CD4-positive, alpha-beta memory T cell (primary cell): ENCODE measurements at regions not wholly inside any gene's neighbourhood (a gene's known extent, or its start where the extent isn't known, plus 50 kb on each side); places are given as distances from the start of the nearest gene placed in this dataset.
A peak's percentile ranks its signal among the peaks of the same experiment; 100 is the strongest.

Source experiments
- CTCF ChIA-PET: fragments of 350-600 bp; sonication (Branson Sonifier 250); formaldehyde crosslinking; loops from one replicate; lab custom pipeline; 2021; ENCODE audit warnings: inconsistent platforms; ENCODE audit not compliant: partially characterized antibody; lab: Charles Lee
- POLR2A ChIA-PET: fragments of 350-600 bp; sonication (Branson Sonifier 250); formaldehyde crosslinking; loops from one replicate; lab custom pipeline; 2021; ENCODE audit not compliant: partially characterized antibody; lab: Charles Lee
- DNase-seq, 5 donors: peaks; one replicate each; pipeline versions ENCODE4 v3.0.0 to v3.0.0-alpha.2; 2020 to 2022; ENCODE audit warnings: mixed read lengths in 1 of 5
- H3K27ac ChIP-seq: one replicate; pipeline ENCODE4 v1.7.0; 2013; ENCODE audit warnings: low read depth, low read length
- H3K27me3 ChIP-seq: 2 replicates; pipeline ENCODE4 v1.7.0; 2013; ENCODE audit warnings: mild to moderate bottlenecking, low read length, moderate library complexity; ENCODE audit not compliant: insufficient read depth
- H3K36me3 ChIP-seq: 2 replicates; pipeline ENCODE4 v1.7.0; 2013; ENCODE audit warnings: mild to moderate bottlenecking, low read length, moderate library complexity; ENCODE audit not compliant: insufficient read depth
- H3K4me1 ChIP-seq: 2 replicates; pipeline ENCODE4 v1.7.0; 2013; ENCODE audit warnings: mild to moderate bottlenecking, low read length, moderate library complexity; ENCODE audit not compliant: insufficient read depth
- H3K4me3 ChIP-seq, 2 donors: one replicate each; pipeline ENCODE4 v1.7.0; 2013; ENCODE audit warnings: low read length in 2 of 2, mild to moderate bottlenecking in 1 of 2
- H3K9me3 ChIP-seq, 2 donors: one replicate each; pipeline ENCODE4 v1.7.0; 2013; ENCODE audit warnings: low read length in 2 of 2, control low read depth in 1 of 2; ENCODE audit not compliant: control insufficient read depth in 1 of 2
- H3K27ac Mint-ChIP-seq, 7 donors: one replicate each; pipeline ENCODE4 v1.8.0; 2020 to 2021; ENCODE audit warnings: mixed read lengths in 7 of 7, mild to moderate bottlenecking in 6 of 7, inconsistent platforms in 3 of 7, moderate library complexity in 3 of 7
- H3K27me3 Mint-ChIP-seq, 2 donors: one replicate each; pipeline ENCODE4 v1.8.0; 2020 to 2021; ENCODE audit warnings: mixed read lengths in 2 of 2
- H3K36me3 Mint-ChIP-seq, 2 donors: one replicate each; pipeline ENCODE4 v1.8.0; 2020 to 2021; ENCODE audit warnings: mixed read lengths in 2 of 2, inconsistent platforms in 1 of 2, mild to moderate bottlenecking in 1 of 2
- H3K4me1 Mint-ChIP-seq, 4 donors: one replicate each; pipeline ENCODE4 v1.8.0; 2020 to 2021; ENCODE audit warnings: mixed read lengths in 4 of 4, mild to moderate bottlenecking in 1 of 4
- H3K4me3 Mint-ChIP-seq, 8 donors: one replicate each; pipeline ENCODE4 v1.8.0; 2020 to 2021; ENCODE audit warnings: mixed read lengths in 8 of 8, mild to moderate bottlenecking in 7 of 8, moderate library complexity in 6 of 8, inconsistent platforms in 3 of 8
- H3K9me3 Mint-ChIP-seq, 8 donors: one replicate each; pipeline ENCODE4 v1.8.0; 2020 to 2021; ENCODE audit warnings: mixed read lengths in 8 of 8, mild to moderate bottlenecking in 5 of 8, inconsistent platforms in 3 of 8, moderate library complexity in 1 of 8
- intact Hi-C: fragments of 100-400 bp; cut with micrococcal nuclease; formaldehyde crosslinking; loops from one replicate; pipeline ENCODE4 v1.15.1; 2023

GRCh38 chr10:29785701-29786100, 150.9 kb upstream of the SVIL start:
- Histone ChIP-seq H3K27me3 (no peaks in the 10 kb centered on the region), H3K36me3 (no peaks in the 10 kb centered on the region), H3K4me3 (no peak overlapping the region), H3K9me3 (no peaks in the 10 kb centered on the region), H3K4me1 (no peaks in the 10 kb centered on the region), H3K27ac (no peak overlapping the region)
- no peak for DNase-seq
- Mint-ChIP-seq H3K4me3 (no peak overlapping the region), H3K36me3 (no peaks in the 10 kb centered on the region), H3K27ac (no peak overlapping the region), H3K9me3 (peaks cover 0 to 10% (median 5%) of the 10 kb centered on the region in 8 donors), H3K27me3 (peaks cover 4 to 15% of the 10 kb centered on the region in 2 donors), H3K4me1 (no peaks in the 10 kb centered on the region)
- CTCF ChIA-PET: no interaction called here
- POLR2A ChIA-PET: no interaction called here
- intact Hi-C loops: no loop called here

- Histone ChIP-seq H3K27ac (no peak overlapping the region), H3K27me3 (no peaks in the 10 kb centered on the region), H3K9me3 (no peaks in the 10 kb centered on the region), H3K36me3 (no peaks in the 10 kb centered on the region), H3K4me3 (no peak overlapping the region), H3K4me1 (no peaks in the 10 kb centered on the region)
- no peak for DNase-seq
- Mint-ChIP-seq H3K9me3 (peaks cover 0 to 10% (median 5%) of the 10 kb centered on the region in 8 donors), H3K27me3 (peaks cover 6 to 20% of the 10 kb centered on the region in 2 donors), H3K4me3 (no peak overlapping the region), H3K27ac (no peak overlapping the region), H3K4me1 (no peaks in the 10 kb centered on the region), H3K36me3 (no peaks in the 10 kb centered on the region)
- ChIA-PET CTCF (no interaction called here), POLR2A (no interaction called here)
- intact Hi-C loops: no loop called here
Measured at GRCh38 chr10:29784175-29784773, 149.5 kb upstream of the SVIL start.

GRCh38 chr10:29783201-29783947, 148.6 kb upstream of the SVIL start:
- Mint-ChIP-seq H3K27me3 (peaks cover 11 to 22% of the 10 kb centered on the region in 2 donors), H3K36me3 (no peaks in the 10 kb centered on the region), H3K27ac (no peak overlapping the region), H3K4me1 (no peaks in the 10 kb centered on the region), H3K4me3 (no peak overlapping the region), H3K9me3 (peaks cover 0 to 9% (median 4%) of the 10 kb centered on the region in 8 donors)
- H3K4me3 ChIP-seq: no peak overlapping the region
- no peaks in the 10 kb centered on the region for H3K27me3 ChIP-seq
- ChIA-PET POLR2A (no interaction called here), CTCF (no interaction called here)
- DNase-seq: no peak
- no peak overlapping the region for H3K27ac ChIP-seq
- H3K9me3 ChIP-seq: no peaks in the 10 kb centered on the region
- H3K36me3 ChIP-seq: no peaks in the 10 kb centered on the region
- H3K4me1 ChIP-seq: no peaks in the 10 kb centered on the region
- intact Hi-C loops: no loop called here

GRCh38 chr10:29780639-29781038, 145.9 kb upstream of the SVIL start:
- Histone ChIP-seq H3K9me3 (no peaks in the 10 kb centered on the region), H3K27ac (no peak overlapping the region), H3K36me3 (no peaks in the 10 kb centered on the region), H3K4me3 (no peak overlapping the region), H3K27me3 (no peaks in the 10 kb centered on the region), H3K4me1 (no peaks in the 10 kb centered on the region)
- ChIA-PET CTCF (no interaction called here), POLR2A (no interaction called here)
- peaks cover 19 to 25% of the 10 kb centered on the region in 2 donors for H3K27me3 Mint-ChIP-seq
- no peaks in the 10 kb centered on the region for H3K36me3 Mint-ChIP-seq
- H3K4me3 Mint-ChIP-seq: no peak overlapping the region
- intact Hi-C loops: no loop called here
- no peaks in the 10 kb centered on the region for H3K9me3 Mint-ChIP-seq
- DNase-seq: no peak
- H3K4me1 Mint-ChIP-seq: no peaks in the 10 kb centered on the region
- H3K27ac Mint-ChIP-seq: no peak overlapping the region

GRCh38 chr10:29780096-29780495, 145.3 kb upstream of the SVIL start:
- no peaks in the 10 kb centered on the region for H3K36me3 ChIP-seq
- H3K36me3 Mint-ChIP-seq: no peaks in the 10 kb centered on the region
- no peak overlapping the region for H3K27ac Mint-ChIP-seq
- CTCF ChIA-PET: no interaction called here
- DNase-seq: no peak
- H3K4me3 ChIP-seq: no peak overlapping the region
- peaks cover 19 to 25% of the 10 kb centered on the region in 2 donors for H3K27me3 Mint-ChIP-seq
- H3K9me3 ChIP-seq: no peaks in the 10 kb centered on the region
- H3K4me3 Mint-ChIP-seq: no peak overlapping the region
- no peaks in the 10 kb centered on the region for H3K4me1 Mint-ChIP-seq
- intact Hi-C loops: no loop called here
- no peaks in the 10 kb centered on the region for H3K9me3 Mint-ChIP-seq
- no peaks in the 10 kb centered on the region for H3K27me3 ChIP-seq
- H3K4me1 ChIP-seq: no peaks in the 10 kb centered on the region
- no peak overlapping the region for H3K27ac ChIP-seq
- POLR2A ChIA-PET: no interaction called here

GRCh38 chr10:29776246-29776645, 141.5 kb upstream of the SVIL start:
- Mint-ChIP-seq H3K36me3 (no peaks in the 10 kb centered on the region), H3K9me3 (peaks cover 0 to 11% (median 0%) of the 10 kb centered on the region in 8 donors), H3K4me3 (no peak overlapping the region), H3K4me1 (peaks cover 3 to 12% (median 8%) of the 10 kb centered on the region in 4 donors), H3K27ac (no peak overlapping the region), H3K27me3 (peaks cover 18 to 23% of the 10 kb centered on the region in 2 donors)
- H3K4me1 ChIP-seq: peaks cover 3% of the 10 kb centered on the region
- H3K9me3 ChIP-seq: no peaks in the 10 kb centered on the region
- DNase-seq: no peak
- no peaks in the 10 kb centered on the region for H3K27me3 ChIP-seq
- H3K4me3 ChIP-seq: no peak overlapping the region
- no peak overlapping the region for H3K27ac ChIP-seq
- ChIA-PET CTCF (no interaction called here), POLR2A (no interaction called here)
- intact Hi-C loops: no loop called here
- no peaks in the 10 kb centered on the region for H3K36me3 ChIP-seq

GRCh38 chr10:29774475-29774874, 139.7 kb upstream of the SVIL start:
- intact Hi-C loops: no loop called here
- Histone ChIP-seq H3K4me1 (peaks cover 3% of the 10 kb centered on the region), H3K4me3 (no peak overlapping the region), H3K36me3 (no peaks in the 10 kb centered on the region), H3K27ac (no peak overlapping the region), H3K9me3 (no peaks in the 10 kb centered on the region), H3K27me3 (no peaks in the 10 kb centered on the region)
- Mint-ChIP-seq H3K9me3 (peaks cover 0 to 11% (median 0%) of the 10 kb centered on the region in 8 donors), H3K4me1 (peaks cover 3 to 12% (median 8%) of the 10 kb centered on the region in 4 donors), H3K36me3 (no peaks in the 10 kb centered on the region), H3K27me3 (peaks cover 14 to 31% of the 10 kb centered on the region in 2 donors), H3K4me3 (no peak overlapping the region), H3K27ac (peak overlapping the region in 1 of 7 donors; percentile 57)
- POLR2A ChIA-PET: no interaction called here
- CTCF ChIA-PET: no interaction called here
- DNase-seq: no peak
